Suprapubic skin (tissue), 4 donors: ENCODE measurements at regions not wholly inside any gene's neighbourhood (a gene's known extent, or its start where the extent isn't known, plus 50 kb on each side); places are given as distances from the start of the nearest gene placed in this dataset.

ENCODE experiments used
- DNase-seq, 2 donors: peaks; one replicate each; pipeline ENCODE4 v3.0.0-alpha.2; 2019; ENCODE audit warnings: low spot score in 2 of 2
- H3K27ac ChIP-seq: fragments of 200-600 bp; sonication (generic); one replicate; pipeline ENCODE4 v1.5.1; 2019
- H3K27me3 ChIP-seq: fragments of 200-600 bp; sonication (generic); one replicate; pipeline ENCODE4 v1.5.1; 2019
- H3K36me3 ChIP-seq: fragments of 200-600 bp; sonication (generic); one replicate; pipeline ENCODE4 v1.5.1; 2019
- H3K4me1 ChIP-seq: fragments of 200-600 bp; sonication (generic); one replicate; pipeline ENCODE4 v1.5.1; 2019
- H3K4me3 ChIP-seq: fragments of 200-600 bp; sonication (generic); one replicate; pipeline ENCODE4 v1.5.1; 2019; ENCODE audit warnings: mild to moderate bottlenecking
- H3K9me3 ChIP-seq: fragments of 200-600 bp; sonication (generic); one replicate; pipeline ENCODE4 v1.5.1; 2019
- EP300 ChIP-seq: sonication (generic); formaldehyde crosslinking; IDR thresholded peaks from one replicate; pipeline ENCODE4 v1.6.1; 2017; ENCODE audit warnings: antibody characterized with exemption
- POLR2A ChIP-seq, 2 donors: fragments of 450-650 bp; IDR thresholded peaks; one replicate each; pipeline ENCODE4 v1.6.1; 2017; ENCODE audit warnings: antibody characterized with exemption in 2 of 2, mild to moderate bottlenecking in 2 of 2, moderate library complexity in 2 of 2
- POLR2AphosphoS5 ChIP-seq, 3 donors: sonication (generic); formaldehyde crosslinking; IDR thresholded peaks; one replicate each; pipeline ENCODE4 v1.6.1; 2017; ENCODE audit warnings: antibody characterized with exemption in 3 of 3
- WGBS: methylation state at CpG from one replicate; pipeline ENCODE4 v1.1.5; 2018; 5-methylcytosine and 5-hydroxymethylcytosine counted together
- TF ChIP-seq, protein P1 (sequence below), 2 donors: fragments of 200-600 bp in 1 of 2; fragments of 450-650 bp in 1 of 2; sonication (generic) in 1 of 2; IDR thresholded peaks; one replicate each; pipeline ENCODE4 v1.5.1; 2016 to 2019; ENCODE audit warnings: antibody characterized with exemption in 2 of 2, mild to moderate bottlenecking in 1 of 2, moderate library complexity in 1 of 2

DNA sequence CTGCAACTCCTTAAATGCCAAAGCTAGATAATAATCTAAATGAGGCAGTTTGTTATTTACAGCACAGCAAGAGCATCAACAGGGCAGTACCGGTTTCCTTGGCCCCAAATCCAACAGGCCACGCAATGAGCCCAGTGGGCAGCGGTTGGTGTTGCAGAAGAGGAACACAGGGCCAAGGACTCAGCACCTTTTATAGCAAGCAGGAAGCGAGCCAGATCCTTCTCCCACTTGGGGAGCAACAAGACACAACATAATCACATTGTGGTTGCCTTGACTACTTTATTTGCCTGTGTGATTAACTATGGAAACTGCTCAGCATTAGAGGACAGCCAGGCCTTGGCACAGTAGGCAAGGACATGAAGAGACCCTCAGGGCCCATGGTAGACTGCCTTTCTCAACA is 67.1 kb upstream of the HTR2A start:
- no peaks in the 10 kb centered on the region for H3K36me3 ChIP-seq
- no peak overlapping the region for H3K4me3 ChIP-seq
- H3K27me3 ChIP-seq = no peaks in the 10 kb centered on the region
- H3K9me3 ChIP-seq = no peaks in the 10 kb centered on the region
- no peak for DNase-seq
- H3K4me1 ChIP-seq = no peaks in the 10 kb centered on the region
- TF ChIP-seq EP300 = no peak
- WGBS = 65% methylated on average over 4 of the region's 4 CpGs
- no peak overlapping the region for H3K27ac ChIP-seq

DNA sequence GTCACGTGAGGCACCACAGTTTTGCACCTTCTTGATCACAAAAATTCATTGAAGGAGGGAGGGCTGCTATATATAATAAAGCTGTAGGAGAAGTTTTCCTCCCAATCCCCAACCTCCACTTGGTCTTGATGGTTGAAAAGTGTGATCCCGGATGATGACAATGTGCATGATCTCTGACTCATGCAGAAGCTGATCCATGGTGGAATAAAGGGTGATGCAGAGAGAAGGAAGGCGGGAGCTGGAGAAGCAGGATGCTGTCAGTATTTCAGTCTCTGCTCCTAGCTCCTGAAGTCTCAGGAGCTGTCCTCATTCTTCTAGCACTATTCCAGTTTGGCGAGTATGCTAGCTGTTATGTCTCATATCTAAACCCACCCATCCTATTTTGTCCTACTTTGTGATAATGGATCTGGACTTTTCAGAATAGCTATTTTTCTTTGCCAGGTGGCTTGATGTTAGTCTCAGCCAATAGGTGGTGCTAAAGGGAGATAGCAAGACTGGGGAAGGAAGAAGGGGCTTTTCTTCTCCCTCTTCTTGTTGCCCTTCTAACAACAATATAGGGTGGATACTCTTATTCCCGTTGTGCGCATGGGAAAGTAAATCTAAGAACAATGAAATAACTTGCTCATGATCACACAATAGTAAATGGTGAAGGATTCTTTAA is 65.6 kb upstream of the HTR2A start:
- no peaks in the 10 kb centered on the region for H3K27me3 ChIP-seq
- no peak for DNase-seq
- WGBS = 73% methylated on average over 6 of the region's 6 CpGs
- TF ChIP-seq POLR2A (IDR thresholded peaks at IDR 0.05) (no peak), POLR2AphosphoS5 (IDR thresholded peaks at IDR 0.05) (no peak), EP300 (no peak)
- TF ChIP-seq, protein P1, sequence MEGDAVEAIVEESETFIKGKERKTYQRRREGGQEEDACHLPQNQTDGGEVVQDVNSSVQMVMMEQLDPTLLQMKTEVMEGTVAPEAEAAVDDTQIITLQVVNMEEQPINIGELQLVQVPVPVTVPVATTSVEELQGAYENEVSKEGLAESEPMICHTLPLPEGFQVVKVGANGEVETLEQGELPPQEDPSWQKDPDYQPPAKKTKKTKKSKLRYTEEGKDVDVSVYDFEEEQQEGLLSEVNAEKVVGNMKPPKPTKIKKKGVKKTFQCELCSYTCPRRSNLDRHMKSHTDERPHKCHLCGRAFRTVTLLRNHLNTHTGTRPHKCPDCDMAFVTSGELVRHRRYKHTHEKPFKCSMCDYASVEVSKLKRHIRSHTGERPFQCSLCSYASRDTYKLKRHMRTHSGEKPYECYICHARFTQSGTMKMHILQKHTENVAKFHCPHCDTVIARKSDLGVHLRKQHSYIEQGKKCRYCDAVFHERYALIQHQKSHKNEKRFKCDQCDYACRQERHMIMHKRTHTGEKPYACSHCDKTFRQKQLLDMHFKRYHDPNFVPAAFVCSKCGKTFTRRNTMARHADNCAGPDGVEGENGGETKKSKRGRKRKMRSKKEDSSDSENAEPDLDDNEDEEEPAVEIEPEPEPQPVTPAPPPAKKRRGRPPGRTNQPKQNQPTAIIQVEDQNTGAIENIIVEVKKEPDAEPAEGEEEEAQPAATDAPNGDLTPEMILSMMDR (IDR thresholded peaks at IDR 0.05) = no peak
- H3K9me3 ChIP-seq = no peaks in the 10 kb centered on the region
- H3K4me3 ChIP-seq = no peak overlapping the region
- no peaks in the 10 kb centered on the region for H3K36me3 ChIP-seq
- no peaks in the 10 kb centered on the region for H3K4me1 ChIP-seq
- no peak overlapping the region for H3K27ac ChIP-seq

DNA sequence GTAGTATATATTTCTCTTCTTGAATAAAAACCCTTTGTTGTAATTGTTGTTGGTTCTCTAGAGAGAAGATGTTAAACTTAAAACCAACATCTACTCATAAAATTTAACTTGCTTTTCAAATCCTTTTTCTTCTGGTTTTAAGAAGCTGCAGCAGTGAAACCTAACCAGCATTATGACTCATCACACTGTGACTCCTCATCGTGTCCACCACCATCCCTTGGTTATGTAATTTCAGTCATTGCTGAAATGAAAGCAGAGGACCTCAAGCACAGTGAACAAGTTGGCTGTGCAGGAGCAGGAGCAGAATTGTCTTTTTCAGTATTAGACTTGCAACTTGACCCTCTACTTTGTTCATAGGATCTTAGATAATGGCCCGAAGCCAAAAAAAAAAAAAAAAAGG is 64.9 kb upstream of the HTR2A start:
- Histone ChIP-seq H3K4me3 (no peak overlapping the region), H3K27me3 (no peaks in the 10 kb centered on the region), H3K27ac (no peak overlapping the region), H3K36me3 (no peaks in the 10 kb centered on the region), H3K9me3 (no peaks in the 10 kb centered on the region), H3K4me1 (no peaks in the 10 kb centered on the region)
- TF ChIP-seq, protein P1 (IDR thresholded peaks at IDR 0.05) = no peak
- no peak for TF ChIP-seq POLR2A (IDR thresholded peaks at IDR 0.05)
- no peak for TF ChIP-seq POLR2AphosphoS5 (IDR thresholded peaks at IDR 0.05)
- TF ChIP-seq EP300 = no peak
- DNase-seq = no peak
- WGBS = 43% methylated on average over 2 of the region's 2 CpGs

DNA sequence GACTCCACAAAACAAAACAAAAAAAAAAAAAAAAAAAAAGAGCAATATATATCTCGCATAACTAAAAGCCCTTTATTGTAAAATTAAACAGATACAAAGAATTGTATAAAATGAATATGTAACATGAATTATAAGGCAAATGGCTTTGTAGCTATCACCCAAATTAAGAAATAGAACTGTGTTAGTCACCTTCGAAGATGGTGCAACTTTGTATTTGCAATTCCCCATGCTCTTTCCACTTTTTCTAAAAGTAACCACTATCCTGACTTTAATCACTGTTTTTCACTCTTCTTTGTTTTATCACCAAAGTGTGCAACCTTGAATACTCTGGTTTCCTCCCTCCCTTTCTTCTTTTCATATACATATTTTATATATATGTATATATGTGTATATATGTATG is 57.1 kb upstream of the HTR2A start:
- no peak for DNase-seq

DNA sequence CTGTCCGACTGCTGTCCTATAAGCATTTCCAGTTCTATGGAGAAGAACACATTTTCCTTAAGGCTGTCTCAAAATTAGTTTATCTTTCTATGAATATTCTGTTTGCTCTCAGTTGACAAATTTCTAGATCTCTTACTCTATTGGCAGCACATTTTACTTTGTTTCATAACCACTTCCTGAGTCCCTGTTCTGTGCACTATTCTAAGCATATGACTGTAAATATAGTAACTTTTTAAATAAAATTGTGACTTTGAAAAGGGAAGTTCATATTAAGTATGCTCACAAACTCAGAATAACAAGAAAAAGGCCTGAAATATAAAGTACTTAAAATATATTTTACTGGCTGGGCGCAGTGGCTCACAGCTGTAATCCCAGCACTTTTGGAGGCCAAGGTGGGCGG is 56.5 kb upstream of the HTR2A start:
- Histone ChIP-seq H3K9me3 (no peaks in the 10 kb centered on the region), H3K36me3 (no peaks in the 10 kb centered on the region), H3K27ac (no peak overlapping the region), H3K27me3 (no peaks in the 10 kb centered on the region), H3K4me3 (no peak overlapping the region), H3K4me1 (no peaks in the 10 kb centered on the region)
- TF ChIP-seq EP300 (no peak), POLR2AphosphoS5 (IDR thresholded peaks at IDR 0.05) (no peak)
- DNase-seq = no peak
- WGBS = 74% methylated on average over 3 of the region's 3 CpGs

More for the DNA sequence above, 57.1 kb upstream of the HTR2A start:
- Histone ChIP-seq H3K36me3 (no peaks in the 10 kb centered on the region), H3K4me3 (no peak overlapping the region), H3K27ac (no peak overlapping the region), H3K9me3 (no peaks in the 10 kb centered on the region), H3K27me3 (no peaks in the 10 kb centered on the region), H3K4me1 (no peaks in the 10 kb centered on the region)
- WGBS = 88% methylated on average over 2 of the region's 2 CpGs
- TF ChIP-seq POLR2A (IDR thresholded peaks at IDR 0.05) (no peak), EP300 (no peak), POLR2AphosphoS5 (IDR thresholded peaks at IDR 0.05) (no peak)
- TF ChIP-seq, protein P1 (IDR thresholded peaks at IDR 0.05) = no peak

DNA sequence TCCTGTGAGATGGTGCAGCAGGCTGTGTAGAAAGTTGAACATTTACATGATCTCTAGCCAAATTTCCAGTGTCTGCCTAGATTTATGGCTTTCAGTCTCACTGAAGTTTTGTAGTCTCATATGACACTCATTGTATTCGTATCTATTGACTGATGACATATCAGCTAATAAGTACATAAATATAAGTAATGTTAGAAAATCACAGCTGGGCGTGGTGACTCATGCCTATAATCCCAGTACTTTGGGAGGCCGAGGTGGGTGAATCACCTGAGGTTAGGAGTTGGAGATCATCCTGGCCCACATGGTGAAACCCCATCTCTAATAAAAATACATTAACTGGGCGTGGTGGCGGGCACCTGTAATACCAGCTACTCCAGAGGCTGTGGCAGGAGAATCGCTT is 54.7 kb upstream of the HTR2A start:
- no peak overlapping the region for H3K27ac ChIP-seq
- no peaks in the 10 kb centered on the region for H3K36me3 ChIP-seq
- TF ChIP-seq POLR2A (IDR thresholded peaks at IDR 0.05) = no peak
- TF ChIP-seq, protein P1 (IDR thresholded peaks at IDR 0.05) = no peak
- TF ChIP-seq EP300 = no peak
- TF ChIP-seq POLR2AphosphoS5 (IDR thresholded peaks at IDR 0.05) = no peak
- DNase-seq = no peak
- no peaks in the 10 kb centered on the region for H3K27me3 ChIP-seq
- H3K4me3 ChIP-seq = no peak overlapping the region
- no peaks in the 10 kb centered on the region for H3K9me3 ChIP-seq
- WGBS = 48% methylated on average over 6 of the region's 6 CpGs
- no peaks in the 10 kb centered on the region for H3K4me1 ChIP-seq
